Brain microvascular endothelial cell (primary cell): ENCODE measurements at regions not wholly inside any gene's neighbourhood (a gene's known extent, or its start where the extent isn't known, plus 50 kb on each side); places are given as distances from the start of the nearest gene placed in this dataset.
"Not testable (repeated sequence)": the region's sequence is repeated elsewhere in the genome, so short reads cannot be mapped to it uniquely, and the experiment has no call there.

Experiments used
- DNase-seq: peaks from one replicate; pipeline ENCODE4 v3.0.0-alpha.2; 2020
- H3K27ac ChIP-seq: fragments of 250-450 bp; sonication (Bioruptor Pico); 2 replicates; pipeline ENCODE4 v1.5.1; 2020; ENCODE audit warnings: mild to moderate bottlenecking, moderate library complexity
- H3K27me3 ChIP-seq: fragments of 250-450 bp; sonication (Bioruptor Pico); replicated peaks from 2 replicates; pipeline ENCODE4 v1.5.1; 2020; ENCODE audit warnings: mild to moderate bottlenecking
- H3K36me3 ChIP-seq: fragments of 250-450 bp; sonication (Bioruptor Pico); replicated peaks from 2 replicates; pipeline ENCODE4 v1.5.1; 2020; ENCODE audit warnings: mild to moderate bottlenecking
- H3K4me3 ChIP-seq: 2 replicates; pipeline ENCODE4 v1.5.1; 2011; ENCODE audit warnings: low read depth, mild to moderate bottlenecking, control low read depth, low read length, moderate library complexity
- in situ Hi-C: cut with HindIII; loops from 2 replicates; pipeline ENCODE4 v1.10.0; 2017; ENCODE audit warnings: low sequenced_read_pairs, low pct_ligation_motif_present
- TF ChIP-seq, protein P1 (sequence below): IDR thresholded peaks from 2 replicates; pipeline ENCODE4 v1.5.1; 2011; ENCODE audit warnings: low read depth, mild to moderate bottlenecking, moderate library complexity, low read length, control low read depth, inconsistent platforms; ENCODE audit errors: missing control alignments

DNA sequence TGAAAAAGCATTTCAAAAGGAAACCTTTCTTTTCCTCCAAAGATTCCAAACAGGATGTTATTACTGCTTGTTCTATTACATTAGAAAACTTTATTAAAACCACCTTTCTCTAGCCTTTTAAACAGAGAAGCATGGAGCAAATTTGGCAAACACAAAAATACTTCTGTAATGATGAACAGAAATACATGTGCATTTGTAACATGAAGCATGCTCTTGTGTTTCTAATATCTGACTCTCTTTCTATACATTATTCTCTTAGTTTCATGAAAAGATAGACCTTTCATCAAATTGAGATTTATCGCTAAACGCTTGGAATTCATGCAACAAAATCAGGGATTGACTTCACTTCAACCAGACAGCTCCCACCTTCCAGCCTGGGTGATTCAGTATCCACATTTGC, 152.8 kb upstream of the IRS2 start:
- in situ Hi-C loops, result no loop called here
- Histone ChIP-seq H3K27ac (no peak overlapping the region), H3K27me3 (no peaks in the 10 kb centered on the region), H3K4me3 (no peak overlapping the region), H3K36me3 (no peaks in the 10 kb centered on the region)
- DNase-seq, result no peak
- TF ChIP-seq, protein P1, sequence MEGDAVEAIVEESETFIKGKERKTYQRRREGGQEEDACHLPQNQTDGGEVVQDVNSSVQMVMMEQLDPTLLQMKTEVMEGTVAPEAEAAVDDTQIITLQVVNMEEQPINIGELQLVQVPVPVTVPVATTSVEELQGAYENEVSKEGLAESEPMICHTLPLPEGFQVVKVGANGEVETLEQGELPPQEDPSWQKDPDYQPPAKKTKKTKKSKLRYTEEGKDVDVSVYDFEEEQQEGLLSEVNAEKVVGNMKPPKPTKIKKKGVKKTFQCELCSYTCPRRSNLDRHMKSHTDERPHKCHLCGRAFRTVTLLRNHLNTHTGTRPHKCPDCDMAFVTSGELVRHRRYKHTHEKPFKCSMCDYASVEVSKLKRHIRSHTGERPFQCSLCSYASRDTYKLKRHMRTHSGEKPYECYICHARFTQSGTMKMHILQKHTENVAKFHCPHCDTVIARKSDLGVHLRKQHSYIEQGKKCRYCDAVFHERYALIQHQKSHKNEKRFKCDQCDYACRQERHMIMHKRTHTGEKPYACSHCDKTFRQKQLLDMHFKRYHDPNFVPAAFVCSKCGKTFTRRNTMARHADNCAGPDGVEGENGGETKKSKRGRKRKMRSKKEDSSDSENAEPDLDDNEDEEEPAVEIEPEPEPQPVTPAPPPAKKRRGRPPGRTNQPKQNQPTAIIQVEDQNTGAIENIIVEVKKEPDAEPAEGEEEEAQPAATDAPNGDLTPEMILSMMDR, result no peak

DNA sequence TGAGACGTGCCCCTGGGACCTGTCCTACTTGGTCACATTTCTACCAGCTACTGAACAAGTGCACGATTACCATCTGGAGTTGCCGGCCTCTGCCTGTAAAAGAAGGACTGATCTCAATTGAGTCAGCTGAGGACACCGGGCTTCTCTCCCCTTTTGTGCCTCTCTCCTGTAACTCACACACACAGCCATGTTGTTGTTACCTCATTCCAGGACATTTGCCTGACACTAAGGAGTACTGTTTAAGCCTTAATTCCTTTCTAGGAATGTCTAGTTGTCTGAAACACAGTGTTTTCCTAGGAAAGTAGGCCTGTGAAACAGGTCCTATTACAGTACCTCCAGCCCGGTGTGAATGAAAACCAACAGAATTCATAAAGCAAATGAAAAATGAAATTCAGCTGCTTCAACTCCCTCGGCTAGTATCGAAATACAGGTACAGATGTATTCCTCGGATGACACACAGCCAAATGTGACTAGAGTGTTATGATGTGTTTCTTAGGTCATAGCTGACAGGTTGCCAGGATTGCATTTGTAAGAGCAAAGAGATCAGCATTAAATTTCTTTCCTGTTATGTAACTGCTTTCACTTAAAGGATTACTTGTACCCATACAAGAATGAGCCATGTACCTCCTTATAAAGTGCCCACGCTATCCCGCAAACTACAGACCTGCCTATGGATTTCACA, 152.0 kb upstream of the IRS2 start:
- DNase-seq, result peak; percentile 45
- Histone ChIP-seq H3K4me3 (no peak overlapping the region), H3K36me3 (no peaks in the 10 kb centered on the region), H3K27ac (no peak overlapping the region), H3K27me3 (no peaks in the 10 kb centered on the region)
- TF ChIP-seq, protein P1, result no peak
- in situ Hi-C loops, result no loop called here

DNA sequence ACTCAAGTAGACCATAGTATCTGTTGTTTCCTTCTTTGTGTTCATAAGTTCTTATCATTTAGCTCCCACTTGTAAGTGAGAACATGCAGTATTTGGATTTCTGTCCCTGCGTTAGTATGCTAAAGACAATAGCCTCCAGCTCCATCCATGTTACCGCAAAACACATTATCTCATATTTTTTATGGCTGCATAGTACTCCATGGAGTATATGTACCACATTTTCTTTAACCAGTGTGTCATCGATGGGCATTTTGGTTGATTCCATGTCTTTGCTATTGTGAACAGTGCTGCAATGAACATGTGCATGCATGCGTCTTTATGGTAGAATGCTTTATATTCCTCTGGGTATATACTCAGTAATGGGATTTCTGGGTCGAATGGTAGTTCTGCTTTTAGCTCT, 148.1 kb upstream of the IRS2 start:
- H3K36me3 ChIP-seq, H3K27ac ChIP-seq, in situ Hi-C loops, DNase-seq, H3K4me3 ChIP-seq, H3K27me3 ChIP-seq: not testable (repeated sequence)

DNA sequence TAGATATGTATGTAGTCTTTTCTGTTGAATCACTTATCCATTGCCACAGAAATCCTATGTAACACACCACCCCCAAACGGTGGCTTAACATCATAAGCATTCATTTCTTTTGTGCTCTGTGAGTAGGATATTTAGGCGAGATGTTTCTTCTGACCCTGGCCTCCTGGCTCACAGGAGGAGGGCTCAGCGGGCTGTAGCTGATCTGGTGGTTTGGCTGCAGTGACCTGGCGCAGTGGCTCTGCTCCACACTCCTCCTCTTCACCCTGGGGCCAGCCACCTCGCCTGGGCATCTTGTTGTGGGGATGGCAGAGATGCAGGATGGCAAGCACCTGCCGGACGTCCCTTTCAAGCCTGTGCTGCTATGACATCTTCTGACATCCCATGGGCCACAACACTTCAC, 147.1 kb upstream of the IRS2 start:
- no peak for DNase-seq
- Histone ChIP-seq H3K36me3 (no peaks in the 10 kb centered on the region), H3K4me3 (no peak overlapping the region), H3K27me3 (no peaks in the 10 kb centered on the region), H3K27ac (no peak overlapping the region)
- in situ Hi-C loops, result no loop called here
- TF ChIP-seq, protein P1, result no peak

DNA sequence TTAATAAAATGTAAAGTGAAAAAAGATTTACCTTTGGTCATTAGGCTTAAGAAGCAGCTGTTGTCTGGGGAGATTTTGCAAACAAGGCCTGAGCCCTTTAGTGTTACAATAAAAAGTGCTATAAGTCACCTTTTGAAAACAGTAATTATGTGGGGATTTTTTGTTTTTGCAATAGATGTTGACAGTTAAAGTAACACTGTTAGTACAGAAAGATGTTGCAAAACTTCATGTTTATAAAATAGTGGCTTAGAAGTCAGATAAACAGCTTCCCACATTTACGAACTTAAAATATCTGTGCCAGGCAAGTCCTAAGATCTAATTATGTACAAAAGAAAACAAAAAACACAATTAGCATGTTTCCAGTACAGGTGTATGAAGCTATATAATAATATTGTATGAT, 138.0 kb upstream of the IRS2 start:
- Histone ChIP-seq H3K27ac (no peak overlapping the region), H3K27me3 (no peaks in the 10 kb centered on the region), H3K36me3 (no peaks in the 10 kb centered on the region), H3K4me3 (no peak overlapping the region)
- TF ChIP-seq, protein P1, result no peak
- in situ Hi-C loops, result no loop called here
- DNase-seq, result no peak

DNA sequence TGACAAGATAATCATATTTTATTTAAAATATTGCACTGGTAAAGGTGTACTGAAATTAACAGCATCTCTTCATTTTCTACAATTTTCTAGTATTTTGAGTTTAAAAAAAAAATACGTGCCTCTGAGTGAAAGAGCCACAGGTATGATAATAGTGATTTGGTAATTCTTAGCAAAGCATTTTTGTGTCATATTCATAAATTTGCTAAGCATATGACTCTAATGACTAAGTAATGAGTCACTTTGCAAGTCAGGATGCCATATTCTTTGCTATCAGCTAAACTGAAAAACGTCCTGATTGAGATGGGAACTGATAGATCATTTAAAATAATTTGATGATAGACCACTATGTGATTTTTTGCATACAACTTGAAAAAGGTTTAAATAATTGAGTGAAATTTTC, 136.1 kb upstream of the IRS2 start:
- no peak for DNase-seq
- in situ Hi-C loops, result no loop called here
- Histone ChIP-seq H3K4me3 (no peak overlapping the region), H3K36me3 (no peaks in the 10 kb centered on the region), H3K27ac (no peak overlapping the region), H3K27me3 (no peaks in the 10 kb centered on the region)
- TF ChIP-seq, protein P1, result no peak
